ENCODE measurements at regions not wholly inside any gene's neighbourhood (a gene's known extent, or its start where the extent isn't known, plus 50 kb on each side); places are given as distances from the start of the nearest gene placed in this dataset.

DNA sequence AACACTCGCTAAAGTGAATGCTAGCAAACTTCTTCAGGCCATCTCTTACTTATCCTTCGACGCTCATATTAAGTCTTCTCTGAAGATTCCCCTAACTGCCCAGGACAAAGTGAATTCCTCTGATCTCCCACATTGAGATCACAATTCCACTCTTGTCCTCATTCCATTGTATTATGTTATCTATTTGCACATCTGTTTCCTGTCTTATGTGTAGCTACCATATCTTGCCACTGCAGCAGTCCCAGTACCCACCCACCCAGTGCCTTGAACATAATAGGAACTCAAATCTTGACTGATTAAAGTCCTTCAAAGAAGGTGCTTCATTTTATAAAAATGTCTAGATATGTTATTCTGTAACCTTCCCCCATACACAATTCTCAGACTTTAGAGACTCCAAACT lies 702.3 kb downstream of the DIAPH3 start:
- TF ChIP-seq JUND (IDR thresholded peaks at IDR 0.05; ENCODE audit: low read depth): no peak
- in situ Hi-C loops (cut with HindIII; ENCODE audit: low pct_unique_long_range_greater_than_20kb, low sequenced_read_pairs): no loop called here
- no peak for DNase-seq (ENCODE audit: low read depth in 1 of 2, low spot score in 1 of 2)

DNA sequence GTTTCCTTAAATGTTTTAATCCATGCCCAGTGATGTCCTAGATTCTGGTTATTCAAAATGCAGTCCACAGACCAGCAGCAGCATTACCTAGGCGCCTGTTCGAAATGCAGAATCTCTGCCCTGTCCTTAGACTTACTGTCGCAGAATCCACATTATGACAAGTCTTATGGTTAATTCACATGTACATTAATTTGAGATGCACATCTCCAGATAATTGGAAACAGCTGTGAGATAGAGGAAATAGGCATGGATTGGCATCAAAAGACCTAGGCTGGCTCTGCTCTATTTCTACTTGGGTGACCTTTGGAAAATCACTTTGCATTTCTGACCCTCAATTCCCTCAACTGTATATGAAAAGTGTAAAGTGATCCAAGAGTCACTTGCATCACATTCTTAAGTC lies 700.7 kb downstream of the DIAPH3 start:
- no peak for TF ChIP-seq JUND (IDR thresholded peaks at IDR 0.05; ENCODE audit: low read depth)
- no peak for DNase-seq (ENCODE audit: low read depth in 1 of 2, low spot score in 1 of 2)
- in situ Hi-C loops (cut with HindIII; ENCODE audit: low pct_unique_long_range_greater_than_20kb, low sequenced_read_pairs): no loop called here

DNA sequence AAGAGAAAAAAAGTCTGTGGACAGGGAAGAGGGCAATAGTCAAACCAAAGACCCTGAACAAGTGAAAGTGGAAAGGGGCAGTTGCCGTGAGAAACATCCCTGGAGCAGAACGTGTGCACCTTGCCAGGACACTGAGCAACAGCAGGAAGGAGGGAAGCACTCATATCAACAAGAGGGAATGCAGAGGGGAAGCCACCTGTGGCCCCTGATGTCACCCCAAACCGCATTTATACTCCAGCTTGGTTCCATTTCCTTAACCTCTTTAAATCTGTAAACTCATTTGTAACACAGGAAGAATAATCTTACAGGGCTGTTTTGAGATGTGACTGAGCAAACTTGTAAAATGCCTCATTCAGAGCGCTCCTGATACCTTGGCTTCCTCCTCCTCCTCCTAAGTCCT lies 698.8 kb downstream of the DIAPH3 start:
- in situ Hi-C loops (cut with HindIII; ENCODE audit: low pct_unique_long_range_greater_than_20kb, low sequenced_read_pairs): no loop called here
- TF ChIP-seq JUND (IDR thresholded peaks at IDR 0.05; ENCODE audit: low read depth): no peak
- DNase-seq (ENCODE audit: low read depth in 1 of 2, low spot score in 1 of 2): no peak

- in situ Hi-C loops (cut with HindIII; ENCODE audit: low pct_unique_long_range_greater_than_20kb, low sequenced_read_pairs): no loop called here
- DNase-seq (ENCODE audit: low read depth in 1 of 2, low spot score in 1 of 2): no peak
- no peak for TF ChIP-seq JUND (IDR thresholded peaks at IDR 0.05; ENCODE audit: low read depth)
Measured at GRCh38 chr13:59468396-59468795, 695.3 kb downstream of the DIAPH3 start.

- no peak for TF ChIP-seq JUND (IDR thresholded peaks at IDR 0.05; ENCODE audit: low read depth)
- no peak for DNase-seq (ENCODE audit: low read depth in 1 of 2, low spot score in 1 of 2)
- in situ Hi-C loops (cut with HindIII; ENCODE audit: low pct_unique_long_range_greater_than_20kb, low sequenced_read_pairs): no loop called here
Measured at GRCh38 chr13:59471106-59471505, 692.6 kb downstream of the DIAPH3 start.

DNA sequence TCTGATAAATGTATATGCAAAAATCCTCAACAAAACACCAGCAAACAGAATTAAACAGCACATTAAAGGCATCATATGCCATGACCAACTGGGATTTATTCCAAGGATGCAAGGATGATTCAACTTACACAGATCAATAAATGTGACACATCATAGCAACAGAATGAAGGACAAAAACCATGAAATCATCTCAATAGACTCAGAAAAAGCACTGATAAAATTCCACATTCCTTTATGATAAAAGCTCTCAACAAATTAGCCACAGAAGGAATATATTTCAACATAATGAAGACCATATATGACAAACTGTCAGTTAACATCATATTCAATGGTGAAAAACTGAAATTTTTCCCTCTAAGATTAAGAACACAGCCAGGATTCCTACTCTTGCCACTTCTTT lies 691.6 kb downstream of the DIAPH3 start:
- no peak for DNase-seq (ENCODE audit: low read depth in 1 of 2, low spot score in 1 of 2)
- TF ChIP-seq JUND (IDR thresholded peaks at IDR 0.05; ENCODE audit: low read depth): no peak
- in situ Hi-C loops (cut with HindIII; ENCODE audit: low pct_unique_long_range_greater_than_20kb, low sequenced_read_pairs): no loop called here

DNA sequence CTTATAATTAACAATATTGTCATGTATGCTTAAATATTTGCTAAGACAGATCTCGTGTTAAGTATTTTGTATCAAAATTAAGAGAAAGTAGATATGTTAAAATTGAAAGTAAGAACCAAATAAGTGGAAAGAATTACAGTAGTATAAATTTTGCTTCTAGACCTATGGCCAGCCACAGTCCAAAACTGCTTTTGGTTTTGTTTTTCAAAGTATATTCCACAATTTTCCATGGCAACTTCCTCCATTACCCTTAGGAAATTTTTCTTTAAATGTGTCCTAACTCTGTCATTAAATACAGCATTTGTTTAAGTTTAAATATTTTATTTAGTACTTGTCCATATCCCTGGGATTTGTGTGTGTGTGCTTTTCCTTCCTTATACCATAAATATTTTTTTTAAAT lies 689.0 kb downstream of the DIAPH3 start:
- no peak for DNase-seq (ENCODE audit: low read depth in 1 of 2, low spot score in 1 of 2)
- in situ Hi-C loops (cut with HindIII; ENCODE audit: low pct_unique_long_range_greater_than_20kb, low sequenced_read_pairs): no loop called here
- no peak for TF ChIP-seq JUND (IDR thresholded peaks at IDR 0.05; ENCODE audit: low read depth)

DNA sequence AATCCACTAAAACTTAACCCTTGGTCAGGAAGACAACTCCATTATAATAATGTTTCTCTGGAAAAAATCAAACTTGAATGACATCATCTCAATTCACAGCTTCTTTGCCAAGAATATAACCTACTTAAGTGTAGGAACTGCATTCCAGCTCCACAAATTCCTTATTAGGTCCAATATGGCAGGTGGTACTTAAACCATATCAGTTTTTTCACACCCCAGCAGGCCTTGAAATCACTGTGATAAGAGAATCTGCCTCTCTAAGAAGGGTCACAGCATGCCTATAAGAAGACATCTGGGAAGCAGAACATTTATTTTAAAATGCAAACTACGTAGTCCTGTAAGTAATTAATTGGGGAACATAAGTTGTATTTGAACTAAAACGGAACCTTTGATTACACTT lies 687.8 kb downstream of the DIAPH3 start:
- in situ Hi-C loops (cut with HindIII; ENCODE audit: low pct_unique_long_range_greater_than_20kb, low sequenced_read_pairs): no loop called here

DNA sequence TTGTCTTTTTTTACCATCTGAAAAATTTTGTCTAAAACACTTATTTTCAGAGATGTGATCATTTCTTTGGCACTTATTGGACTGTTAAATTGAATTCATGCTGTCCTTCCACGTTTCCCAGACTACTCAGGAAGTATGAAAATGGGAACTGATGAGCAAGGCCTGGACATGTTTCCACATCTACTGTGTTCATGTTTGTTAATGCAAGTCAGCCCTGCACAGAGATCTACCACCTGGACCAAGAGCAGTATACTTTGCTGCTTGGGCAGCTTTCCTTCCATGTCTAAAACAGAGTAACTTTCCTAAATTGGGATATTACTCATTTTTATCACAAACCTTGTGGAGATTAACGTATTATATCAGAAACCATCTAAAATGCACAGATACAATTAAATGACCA lies 687.4 kb downstream of the DIAPH3 start:
- in situ Hi-C loops (cut with HindIII; ENCODE audit: low pct_unique_long_range_greater_than_20kb, low sequenced_read_pairs): no loop called here
- no peak for TF ChIP-seq JUND (IDR thresholded peaks at IDR 0.05; ENCODE audit: low read depth)
- DNase-seq (ENCODE audit: low read depth in 1 of 2, low spot score in 1 of 2): no peak

More for the DNA sequence above, 687.8 kb downstream of the DIAPH3 start:
- no peak for TF ChIP-seq JUND (IDR thresholded peaks at IDR 0.05; ENCODE audit: low read depth)
- DNase-seq (ENCODE audit: low read depth in 1 of 2, low spot score in 1 of 2): no peak

DNA sequence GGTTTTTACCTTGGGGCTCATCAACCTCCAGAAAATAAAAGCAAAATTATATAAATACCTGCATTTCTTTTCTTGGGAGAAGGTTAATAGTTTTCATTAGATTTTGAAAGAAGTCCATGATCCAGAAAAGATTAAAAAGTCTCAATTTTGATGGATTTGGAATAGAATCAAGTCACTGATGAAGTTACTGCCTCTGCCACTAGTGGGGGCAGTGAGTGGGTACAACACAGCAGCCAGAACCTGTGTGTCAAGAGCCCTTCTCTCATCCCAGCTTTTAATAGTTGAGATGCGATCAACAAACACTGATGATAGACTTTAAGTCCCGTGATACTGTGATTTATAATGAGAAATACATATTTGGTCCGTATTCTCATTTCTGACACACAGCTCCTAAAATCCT lies 686.7 kb downstream of the DIAPH3 start:
- peak in 1 of 2 experiments; percentile 5 for DNase-seq (ENCODE audit: low read depth in 1 of 2, low spot score in 1 of 2)
- TF ChIP-seq JUND (IDR thresholded peaks at IDR 0.05; ENCODE audit: low read depth): no peak
- in situ Hi-C loops (cut with HindIII; ENCODE audit: low pct_unique_long_range_greater_than_20kb, low sequenced_read_pairs): no loop called here

DNA sequence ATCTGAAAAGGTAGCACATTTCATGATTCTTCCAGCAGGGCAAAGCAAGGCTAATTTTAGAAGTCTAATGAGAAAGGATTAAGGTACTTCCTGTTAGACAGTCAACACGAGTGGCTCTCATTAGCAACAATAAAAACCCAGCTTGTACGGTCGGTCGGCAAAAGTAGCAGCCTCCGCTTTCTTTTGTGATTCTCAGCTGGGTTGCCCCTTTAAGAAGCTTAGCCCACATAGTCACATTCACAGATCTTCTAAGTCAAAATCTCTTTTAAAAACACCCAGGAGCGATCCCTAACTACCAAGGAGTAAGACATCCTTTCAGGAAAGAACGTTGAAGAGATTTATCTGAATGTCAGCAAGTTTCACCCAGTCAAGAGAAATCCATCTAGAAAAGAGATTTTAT lies 684.8 kb downstream of the DIAPH3 start:
- no peak for TF ChIP-seq JUND (IDR thresholded peaks at IDR 0.05; ENCODE audit: low read depth)
- in situ Hi-C loops (cut with HindIII; ENCODE audit: low pct_unique_long_range_greater_than_20kb, low sequenced_read_pairs): no loop called here
- no peak for DNase-seq (ENCODE audit: low read depth in 1 of 2, low spot score in 1 of 2)

DNA sequence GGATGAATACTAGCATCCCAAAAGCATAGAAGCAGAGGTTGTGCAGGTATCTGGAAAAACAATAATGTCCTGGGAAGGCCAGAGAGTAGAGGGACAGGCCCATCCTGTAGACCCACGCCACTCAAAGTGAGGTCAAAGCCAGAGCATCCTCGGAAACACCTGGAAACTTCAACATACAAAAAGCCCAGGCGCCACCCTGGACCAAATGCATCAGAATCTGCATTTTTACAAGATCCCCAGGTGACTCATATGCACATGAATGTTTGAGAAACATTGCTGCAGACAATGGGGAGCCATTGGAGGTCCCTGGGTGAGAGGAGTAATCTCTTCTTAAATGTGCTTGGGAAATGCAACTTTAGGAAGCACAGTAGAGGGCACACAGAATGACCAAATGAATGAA lies 684.1 kb downstream of the DIAPH3 start:
- DNase-seq (ENCODE audit: low read depth in 1 of 2, low spot score in 1 of 2): no peak
- TF ChIP-seq JUND (IDR thresholded peaks at IDR 0.05; ENCODE audit: low read depth): no peak
- in situ Hi-C loops (cut with HindIII; ENCODE audit: low pct_unique_long_range_greater_than_20kb, low sequenced_read_pairs): no loop called here

DNA sequence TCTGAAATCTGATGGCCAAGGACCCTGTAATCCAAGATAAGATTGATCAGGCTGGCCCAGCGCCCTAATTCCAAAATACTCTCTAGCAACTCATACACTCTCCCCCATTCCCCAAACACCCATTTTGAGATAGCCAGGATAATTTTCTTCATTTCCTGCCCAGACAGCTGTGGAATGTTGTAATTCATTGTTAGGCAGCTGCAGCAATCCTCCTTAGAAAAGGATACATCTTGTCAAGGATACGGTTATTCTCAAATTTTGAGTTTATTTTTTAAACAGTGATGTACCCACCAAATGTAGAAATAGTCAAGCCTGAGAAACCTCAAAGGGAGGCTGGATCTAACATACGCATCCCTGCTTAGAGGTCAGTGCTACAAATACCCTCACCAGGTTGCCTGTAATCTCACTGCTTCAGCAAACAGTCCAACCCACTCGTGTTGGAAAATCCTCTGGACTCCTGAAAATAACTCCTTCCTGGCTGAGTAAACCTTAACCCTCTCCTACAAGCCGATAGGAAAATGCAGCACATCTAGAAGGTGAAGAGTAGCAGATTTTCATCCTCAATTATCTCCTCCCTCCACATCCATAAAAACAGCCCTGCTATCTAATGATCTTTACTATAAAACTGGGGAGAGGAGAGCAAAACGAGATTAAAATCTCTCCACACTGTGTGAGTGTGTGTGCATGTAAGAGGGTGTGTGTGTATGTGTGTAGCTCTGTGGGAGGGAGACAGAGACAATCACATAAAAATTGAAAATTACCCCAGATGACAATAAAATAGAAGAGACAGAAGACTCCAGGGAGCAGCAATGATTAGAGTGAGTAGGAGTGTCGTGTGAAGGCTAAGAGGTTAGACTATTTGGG lies 683.1 kb downstream of the DIAPH3 start:
- no peak for TF ChIP-seq JUND (IDR thresholded peaks at IDR 0.05; ENCODE audit: low read depth)
- in situ Hi-C loops (cut with HindIII; ENCODE audit: low pct_unique_long_range_greater_than_20kb, low sequenced_read_pairs): no loop called here
- no peak for DNase-seq (ENCODE audit: low read depth in 1 of 2, low spot score in 1 of 2)

Data from T47D (cell line).